ENCODE measurements at regions not wholly inside any gene's neighbourhood (a gene's known extent, or its start where the extent isn't known, plus 50 kb on each side); places are given as distances from the start of the nearest gene placed in this dataset.

- Histone ChIP-seq H2AFZ (replicated peaks; ENCODE audit: low read length, poor library complexity) (peak overlapping the region; percentile 34), H2AK9ac (replicated peaks; ENCODE audit: low read depth, low read length, poor library complexity) (no peak overlapping the region), H2AK5ac (ENCODE audit: low read depth, low read length) (peak overlapping the region; percentile 96), H3K36me3 (ENCODE audit: control insufficient read depth, insufficient read depth, low read length) (no peaks in the 10 kb centered on the region), H2BK120ac (ENCODE audit: low read depth, low read length) (peak overlapping the region; percentile 98), H3K4me2 (ENCODE audit: low read depth, low read length) (peak overlapping the region; percentile 61), H3K18ac (ENCODE audit: low read depth, low read length) (peak overlapping the region; percentile 97; the same call in 1 of the 2 replicates), H3K14ac (replicated peaks; ENCODE audit: low read depth, low read length) (peak overlapping the region; percentile 92), H3K27me3 (ENCODE audit: control insufficient read depth, insufficient read depth, low read length) (no peaks in the 10 kb centered on the region), H3K4me3 (ENCODE audit: insufficient read depth, low read depth, low read length) (no peak overlapping the region), H2BK20ac (ENCODE audit: low read depth, low read length) (peak overlapping the region; percentile 89), H3K9me3 (ENCODE audit: control insufficient read depth, insufficient read depth, low read length) (no peaks in the 10 kb centered on the region), H4K20me1 (ENCODE audit: insufficient read depth, low read length) (no peaks in the 10 kb centered on the region), H3K4ac (ENCODE audit: low read depth, low read length) (peak overlapping the region; percentile 98), H4K5ac (ENCODE audit: low read depth, low read length) (peak overlapping the region; percentile 88), H3K9ac (ENCODE audit: low read depth, low read length) (peak overlapping the region; percentile 47; the same call in 1 of the 2 replicates), H3K79me1 (ENCODE audit: low read depth in 1 of 2, low read length in 2 of 2) (peaks cover 0 to 22% of the 10 kb centered on the region in 2 experiments; a peak in 2 of 4 replicates), H3K9me1 (ENCODE audit: insufficient read depth, low read length) (peaks cover 32% of the 10 kb centered on the region), H4K91ac (ENCODE audit: insufficient read depth, low read depth, low read length) (peak overlapping the region; percentile 90), H2BK5ac (ENCODE audit: low read depth, low read length, poor library complexity, severe bottlenecking) (peak overlapping the region; percentile 100), H3K27ac (ENCODE audit: insufficient read depth, low read length) (peak overlapping the region; percentile 91), H3K4me1 (ENCODE audit: control insufficient read depth, insufficient read depth, low read length) (peaks cover 40% of the 10 kb centered on the region), H3K56ac (ENCODE audit: extremely low read depth, insufficient read depth, low read length) (peak overlapping the region; percentile 90; the same call in 1 of the 2 replicates), H4K8ac (ENCODE audit: low read depth in 2 of 2, low read length in 2 of 2) (peak overlapping the region; percentile 72 to 89), H3K23ac (ENCODE audit: low read depth, low read length) (peak overlapping the region; percentile 39), H2BK15ac (ENCODE audit: low read depth, low read length) (peak overlapping the region; percentile 84)
- ChIA-PET CTCF (no interaction called here), POLR2A (ENCODE audit: unreplicated experiment) (no interaction called here)
- no TSS peak for BruUV-seq (replicated peaks)
- no peak for TF ChIP-seq RAD21 (IDR thresholded peaks at IDR 0.05; ENCODE audit: low read length)
- no peak for TF ChIP-seq MXI1 (IDR thresholded peaks at IDR 0.05; ENCODE audit: borderline replicate concordance, low read depth, low read length)
- TF ChIP-seq RFX5 (IDR thresholded peaks at IDR 0.05; ENCODE audit: low read depth, low read length), result no peak
- no peak for TF ChIP-seq MAFK (IDR thresholded peaks at IDR 0.05; ENCODE audit: low read depth, low read length)
- no peak for TF ChIP-seq CHD1 (IDR thresholded peaks at IDR 0.05; ENCODE audit: low read depth, low read length)
- peak; percentile 79 for TF ChIP-seq CEBPB (IDR thresholded peaks at IDR 0.05; ENCODE audit: low read depth, low read length)
- TF ChIP-seq MAZ (IDR thresholded peaks at IDR 0.05; ENCODE audit: borderline replicate concordance, low read depth, low read length), result peak; percentile 57; the same call in 1 of the 2 replicates
- in situ Hi-C loops (cut with MboI; ENCODE audit: low sequenced_read_pairs), result no loop called here
- 94% methylated on average over 7 of the region's 13 CpGs; no CpG with 5 or more reads in 1 of the 2 experiments for WGBS, 2 experiments (ENCODE audit: extremely low coverage in 2 of 2, insufficient read length in 1 of 2)
- DNase-seq (peak; percentile 83), ATAC-seq (ENCODE audit: low read depth) (peak; percentile 50)
- intact Hi-C loops (cut with micrococcal nuclease), result no loop called here
- dilution Hi-C loops (cut with HindIII; ENCODE audit: low sequenced_read_pairs, unreplicated experiment), result no loop called here
These were observed 102.0 kb upstream of the FAM20C start for GRCh38 chr7:90111-91063.

Measured in IMR-90 (cell line).